ENCODE measurements at regions not wholly inside any gene's neighbourhood (a gene's known extent, or its start where the extent isn't known, plus 50 kb on each side); places are given as distances from the start of the nearest gene placed in this dataset.

GRCh38 chr10:108696792-108697477 is 1226.4 kb downstream of the XPNPEP1 start:
- FAIRE-seq: no peak
- DNase-seq: no peak
- no peaks in the 10 kb centered on the region for H3K4me1 ChIP-seq (ENCODE audit: control insufficient read depth in 2 of 3, insufficient read depth in 2 of 3, low read depth in 1 of 3, low read length in 3 of 3)
- no peak for TF ChIP-seq CTCF (IDR thresholded peaks at IDR 0.05; ENCODE audit: borderline replicate concordance, extremely low read depth, insufficient read depth)
- H3K9me3 ChIP-seq (ENCODE audit: control insufficient read depth in 2 of 3, insufficient read depth in 1 of 3, low read length in 3 of 3): no peaks in the 10 kb centered on the region
- H3K9ac ChIP-seq (ENCODE audit: low read length in 3 of 3): no peak overlapping the region
- no peaks in the 10 kb centered on the region for H3K27me3 ChIP-seq (ENCODE audit: control insufficient read depth, insufficient read depth, low read length)
- no peak overlapping the region for H3K4me3 ChIP-seq (ENCODE audit: low read length in 3 of 3)
- H3K27ac ChIP-seq (ENCODE audit: low read depth in 2 of 2, low read length in 2 of 2): no peak overlapping the region
- intact Hi-C loops (cut with DNase I): no loop called here
- H3K36me3 ChIP-seq (ENCODE audit: control insufficient read depth in 2 of 3, insufficient read depth in 3 of 3, low read length in 3 of 3): no peaks in the 10 kb centered on the region

GRCh38 chr10:108691126-108691525 is 1232.2 kb downstream of the XPNPEP1 start:
- H3K4me1 ChIP-seq (ENCODE audit: control insufficient read depth in 2 of 3, insufficient read depth in 2 of 3, low read depth in 1 of 3, low read length in 3 of 3): no peaks in the 10 kb centered on the region
- H3K27ac ChIP-seq (ENCODE audit: low read depth in 2 of 2, low read length in 2 of 2): no peak overlapping the region
- H3K36me3 ChIP-seq (ENCODE audit: control insufficient read depth in 2 of 3, insufficient read depth in 3 of 3, low read length in 3 of 3): no peaks in the 10 kb centered on the region
- no peaks in the 10 kb centered on the region for H3K9me3 ChIP-seq (ENCODE audit: control insufficient read depth in 2 of 3, insufficient read depth in 1 of 3, low read length in 3 of 3)
- intact Hi-C loops (cut with DNase I): no loop called here
- TF ChIP-seq CTCF (IDR thresholded peaks at IDR 0.05; ENCODE audit: borderline replicate concordance, extremely low read depth, insufficient read depth): no peak
- H3K27me3 ChIP-seq (ENCODE audit: control insufficient read depth, insufficient read depth, low read length): no peaks in the 10 kb centered on the region
- FAIRE-seq (no peak), DNase-seq (no peak)
- no peak overlapping the region for H3K9ac ChIP-seq (ENCODE audit: low read length in 3 of 3)
- no peak overlapping the region for H3K4me3 ChIP-seq (ENCODE audit: low read length in 3 of 3)

DNA sequence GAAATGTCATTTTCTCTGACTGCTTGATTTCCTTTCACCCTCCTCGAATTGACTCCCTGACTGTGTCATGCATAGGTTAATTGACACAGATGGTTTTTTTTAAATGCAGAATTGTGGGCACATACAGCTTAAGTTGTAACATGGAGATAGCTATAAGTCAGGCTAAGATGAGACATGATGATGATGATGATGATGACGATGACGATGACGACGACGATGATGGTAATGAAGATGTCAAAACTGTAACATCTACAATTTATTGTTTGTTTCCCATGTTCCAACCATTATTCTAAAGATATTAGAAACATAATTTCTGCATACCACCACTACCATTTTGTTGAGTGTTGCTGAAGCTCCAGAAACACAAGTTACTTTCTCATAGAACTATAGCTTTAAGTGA is 1232.8 kb downstream of the XPNPEP1 start:
- no peak for TF ChIP-seq CTCF (IDR thresholded peaks at IDR 0.05; ENCODE audit: borderline replicate concordance, extremely low read depth, insufficient read depth)
- FAIRE-seq (no peak), DNase-seq (no peak)
- H3K36me3 ChIP-seq (ENCODE audit: control insufficient read depth in 2 of 3, insufficient read depth in 3 of 3, low read length in 3 of 3): no peaks in the 10 kb centered on the region
- H3K9ac ChIP-seq (ENCODE audit: low read length in 3 of 3): no peak overlapping the region
- no peaks in the 10 kb centered on the region for H3K4me1 ChIP-seq (ENCODE audit: control insufficient read depth in 2 of 3, insufficient read depth in 2 of 3, low read depth in 1 of 3, low read length in 3 of 3)
- no peak overlapping the region for H3K27ac ChIP-seq (ENCODE audit: low read depth in 2 of 2, low read length in 2 of 2)
- intact Hi-C loops (cut with DNase I): no loop called here
- H3K4me3 ChIP-seq (ENCODE audit: low read length in 3 of 3): no peak overlapping the region
- H3K9me3 ChIP-seq (ENCODE audit: control insufficient read depth in 2 of 3, insufficient read depth in 1 of 3, low read length in 3 of 3): no peaks in the 10 kb centered on the region
- no peaks in the 10 kb centered on the region for H3K27me3 ChIP-seq (ENCODE audit: control insufficient read depth, insufficient read depth, low read length)

DNA sequence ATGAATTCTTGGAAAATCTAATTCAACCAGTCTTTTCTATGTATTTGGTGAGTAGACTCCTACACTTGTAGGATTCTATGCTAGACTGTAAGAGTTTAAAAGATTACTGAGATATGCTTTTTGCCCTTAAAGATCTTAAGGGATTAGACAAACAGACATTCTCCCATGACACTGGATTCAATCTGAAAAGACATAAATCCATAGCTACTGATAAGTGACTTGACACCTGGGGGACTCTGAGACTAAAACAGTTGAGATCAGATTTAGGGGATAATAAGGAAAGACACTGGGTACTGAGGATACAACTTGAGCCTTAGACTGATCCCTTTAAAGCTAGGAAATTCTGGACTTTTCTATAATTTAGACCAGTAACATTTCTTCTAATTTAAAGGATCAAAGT is 1233.4 kb downstream of the XPNPEP1 start:
- Histone ChIP-seq H3K4me3 (ENCODE audit: low read length in 3 of 3) (no peak overlapping the region), H3K27ac (ENCODE audit: low read depth in 2 of 2, low read length in 2 of 2) (no peak overlapping the region), H3K9me3 (ENCODE audit: control insufficient read depth in 2 of 3, insufficient read depth in 1 of 3, low read length in 3 of 3) (no peaks in the 10 kb centered on the region), H3K4me1 (ENCODE audit: control insufficient read depth in 2 of 3, insufficient read depth in 2 of 3, low read depth in 1 of 3, low read length in 3 of 3) (no peaks in the 10 kb centered on the region), H3K27me3 (ENCODE audit: control insufficient read depth, insufficient read depth, low read length) (no peaks in the 10 kb centered on the region), H3K9ac (ENCODE audit: low read length in 3 of 3) (no peak overlapping the region), H3K36me3 (ENCODE audit: control insufficient read depth in 2 of 3, insufficient read depth in 3 of 3, low read length in 3 of 3) (no peaks in the 10 kb centered on the region)
- DNase-seq: no peak
- FAIRE-seq: no peak
- intact Hi-C loops (cut with DNase I): no loop called here
- no peak for TF ChIP-seq CTCF (IDR thresholded peaks at IDR 0.05; ENCODE audit: borderline replicate concordance, extremely low read depth, insufficient read depth)

All from kidney (tissue), 13 donors.